GM12872 (cell line): ENCODE measurements at regions not wholly inside any gene's neighbourhood (a gene's known extent, or its start where the extent isn't known, plus 50 kb on each side); places are given as distances from the start of the nearest gene placed in this dataset.

ENCODE experiments used
- TF ChIP-seq, protein P1 (sequence below): IDR thresholded peaks from 3 replicates; pipeline ENCODE4 v1.5.1; 2011; ENCODE audit warnings: low read depth, mild to moderate bottlenecking, low read length, moderate library complexity; ENCODE audit not compliant: insufficient read depth

- TF ChIP-seq, protein P1, sequence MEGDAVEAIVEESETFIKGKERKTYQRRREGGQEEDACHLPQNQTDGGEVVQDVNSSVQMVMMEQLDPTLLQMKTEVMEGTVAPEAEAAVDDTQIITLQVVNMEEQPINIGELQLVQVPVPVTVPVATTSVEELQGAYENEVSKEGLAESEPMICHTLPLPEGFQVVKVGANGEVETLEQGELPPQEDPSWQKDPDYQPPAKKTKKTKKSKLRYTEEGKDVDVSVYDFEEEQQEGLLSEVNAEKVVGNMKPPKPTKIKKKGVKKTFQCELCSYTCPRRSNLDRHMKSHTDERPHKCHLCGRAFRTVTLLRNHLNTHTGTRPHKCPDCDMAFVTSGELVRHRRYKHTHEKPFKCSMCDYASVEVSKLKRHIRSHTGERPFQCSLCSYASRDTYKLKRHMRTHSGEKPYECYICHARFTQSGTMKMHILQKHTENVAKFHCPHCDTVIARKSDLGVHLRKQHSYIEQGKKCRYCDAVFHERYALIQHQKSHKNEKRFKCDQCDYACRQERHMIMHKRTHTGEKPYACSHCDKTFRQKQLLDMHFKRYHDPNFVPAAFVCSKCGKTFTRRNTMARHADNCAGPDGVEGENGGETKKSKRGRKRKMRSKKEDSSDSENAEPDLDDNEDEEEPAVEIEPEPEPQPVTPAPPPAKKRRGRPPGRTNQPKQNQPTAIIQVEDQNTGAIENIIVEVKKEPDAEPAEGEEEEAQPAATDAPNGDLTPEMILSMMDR: no peak
Observed at GRCh38 chr18:42426496-42427015, 471.5 kb downstream of the PIK3C3 start.

DNA sequence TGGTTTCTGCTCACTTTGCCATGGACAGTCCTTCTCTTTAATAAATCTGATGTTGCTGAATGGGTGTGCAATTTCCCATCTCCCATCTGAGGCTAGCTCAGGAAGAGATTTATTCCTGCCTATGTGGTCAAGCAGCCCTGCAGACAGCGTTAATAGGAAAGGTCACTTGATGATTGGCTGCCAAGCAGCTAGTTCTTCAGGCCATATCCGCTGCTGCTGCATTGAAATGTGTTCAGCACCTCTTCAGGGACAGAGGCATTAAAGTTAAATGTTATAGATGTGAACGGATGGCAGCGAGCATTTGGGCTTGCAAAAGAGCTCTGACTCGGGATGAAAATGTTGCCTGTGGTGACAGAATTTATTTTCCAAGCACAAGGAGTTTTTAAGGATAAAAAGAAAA lies 474.2 kb downstream of the PIK3C3 start:
- TF ChIP-seq, protein P1: no peak

GRCh38 chr18:42436222-42436765 lies 481.3 kb downstream of the PIK3C3 start:
- TF ChIP-seq, protein P1: no peak

DNA sequence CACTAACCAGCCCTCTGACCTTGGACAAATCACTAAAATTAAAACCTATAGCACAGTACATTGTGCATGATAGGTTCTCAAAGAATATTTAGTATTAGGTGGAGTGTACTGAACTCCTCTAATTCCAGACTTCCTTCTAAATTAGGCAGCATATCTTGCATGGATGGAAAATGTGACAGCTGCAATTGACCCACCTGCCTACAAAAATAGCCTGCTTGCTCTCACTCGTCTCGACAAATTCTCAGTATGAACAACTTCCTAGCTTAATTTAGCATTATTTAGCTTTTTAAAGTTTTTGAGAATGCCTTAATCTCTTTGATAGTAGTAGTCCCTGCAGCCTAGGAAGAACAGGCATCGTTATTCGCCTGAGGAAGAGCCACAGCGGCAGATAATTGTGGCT lies 482.0 kb downstream of the PIK3C3 start:
- TF ChIP-seq, protein P1: no peak

DNA sequence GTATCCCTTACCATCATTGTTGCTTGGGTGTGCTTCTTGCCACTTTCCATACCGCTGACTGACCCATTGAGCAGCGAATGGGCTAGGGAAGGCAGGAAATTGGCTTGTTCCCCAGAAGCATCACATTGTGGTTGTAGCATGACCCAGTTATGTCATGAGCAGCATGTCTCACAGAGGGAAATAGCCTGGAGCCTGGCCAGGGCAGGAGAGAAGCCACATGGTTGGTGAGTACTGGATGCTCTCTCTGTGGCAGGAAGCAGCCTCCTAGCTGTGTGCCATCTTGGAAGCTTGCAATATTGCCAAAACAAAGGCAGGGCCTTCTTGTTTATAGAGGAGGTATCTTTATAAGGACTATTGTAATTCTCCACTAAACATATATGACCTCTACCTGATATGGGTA lies 482.6 kb downstream of the PIK3C3 start:
- TF ChIP-seq, protein P1: no peak

GRCh38 chr18:42442656-42443055 lies 487.6 kb downstream of the PIK3C3 start:
- TF ChIP-seq, protein P1: no peak

GRCh38 chr18:42444349-42444748 lies 489.3 kb downstream of the PIK3C3 start:
- TF ChIP-seq, protein P1: no peak
